GM12878 (cell line): ENCODE measurements at regions not wholly inside any gene's neighbourhood (a gene's known extent, or its start where the extent isn't known, plus 50 kb on each side); places are given as distances from the start of the nearest gene placed in this dataset.

ENCODE experiments used
- ATAC-seq: fragments of 200-7000 bp; cut with Tn5 transposase; 3 replicates; pipeline ENCODE4 v1.9.1; 2020; ENCODE audit warnings: mild to moderate bottlenecking, moderate library complexity
- BruUV-seq: library from RNA; stranded (reverse); fragments of 400-500 nt; replicated peaks from 2 replicates; lab custom pipeline; 2021; lab: Mats Ljungman, UMichigan
- CTCF ChIA-PET: fragments of 300-600 bp; sonication (Branson Sonifier 250); formaldehyde crosslinking; extraction: SDS; loops from one replicate; lab custom pipeline; 2021; ENCODE audit warnings: inconsistent platforms; lab: Yijun Ruan, JAX
- POLR2A ChIA-PET: fragments of 350-600 bp; formaldehyde crosslinking; extraction: SDS; loops from one replicate; lab custom pipeline; 2021; ENCODE audit warnings: inconsistent platforms; lab: Charles Lee
- RAD21 ChIA-PET: fragments of 300-600 bp; sonication (Branson Sonifier 250); formaldehyde crosslinking; loops from one replicate; lab custom pipeline; 2023; ENCODE audit warnings: antibody characterized with exemption; ENCODE audit not compliant: unreplicated experiment; lab: Charles Lee
- SMC1A ChIA-PET: fragments of 300-600 bp; sonication (Branson Sonifier 250); formaldehyde crosslinking; loops from one replicate; lab custom pipeline; 2023; ENCODE audit not compliant: unreplicated experiment, uncharacterized antibody; lab: Charles Lee
- DNase-seq: peaks from one replicate; pipeline ENCODE4 v3.0.0-alpha.2; 2011; ENCODE audit warnings: low read depth, low spot score
- FAIRE-seq: peaks from 3 replicates; lab custom pipeline; 2011; peaks lifted over from hg19 to GRCh38; lab: Jason Lieb, UNC
- H2AFZ ChIP-seq: 2 replicates; pipeline ENCODE4 v1.6.0; 2011; ENCODE audit warnings: low read depth, low read length, control low read depth; ENCODE audit not compliant: control insufficient read depth
- H3K27ac ChIP-seq: 2 replicates; pipeline ENCODE4 v1.5.1; 2011; ENCODE audit warnings: control low read depth; ENCODE audit not compliant: control insufficient read depth, insufficient read depth
- H3K27me3 ChIP-seq, 2 experiments: replicated peaks in 1 of 2; 2 replicates each; pipeline versions ENCODE4 v1.6.0 to v1.6.1; 2011; ENCODE audit warnings: low read length in 1 of 2; ENCODE audit not compliant: control insufficient read depth in 2 of 2, insufficient read depth in 2 of 2
- H3K36me3 ChIP-seq, 2 experiments: 2 replicates each; pipeline ENCODE4 v1.5.1; 2011; ENCODE audit warnings: low read length in 1 of 2; ENCODE audit not compliant: control insufficient read depth in 2 of 2, insufficient read depth in 2 of 2
- H3K4me1 ChIP-seq: 2 replicates; pipeline ENCODE4 v1.6.1; 2011; ENCODE audit warnings: mild to moderate bottlenecking, low read length, moderate library complexity, mixed read lengths; ENCODE audit not compliant: control insufficient read depth, insufficient read depth
- H3K4me2 ChIP-seq: 2 replicates; pipeline ENCODE4 v1.6.0; 2011; ENCODE audit warnings: control low read depth; ENCODE audit not compliant: control insufficient read depth, insufficient read depth
- H3K4me3 ChIP-seq: fragments of 200-600 bp; sonication (generic); 2 replicates; pipeline ENCODE4 v1.5.1; 2016
- H3K79me2 ChIP-seq: 2 replicates; pipeline ENCODE4 v1.6.0; 2011; ENCODE audit warnings: low read length; ENCODE audit not compliant: control insufficient read depth, insufficient read depth
- H3K9ac ChIP-seq: 2 replicates; pipeline ENCODE4 v1.8.0; 2011; ENCODE audit warnings: low read length, control low read depth, mixed read lengths; ENCODE audit not compliant: control insufficient read depth, insufficient read depth
- H3K9me3 ChIP-seq: replicated peaks from 3 replicates; pipeline ENCODE4 v1.5.1; 2011; ENCODE audit warnings: mild to moderate bottlenecking, low read length; ENCODE audit not compliant: control insufficient read depth, insufficient read depth
- H4K20me1 ChIP-seq: 2 replicates; pipeline ENCODE4 v1.6.0; 2011; ENCODE audit not compliant: control insufficient read depth, insufficient read depth
- BRCA1 ChIP-seq: IDR thresholded peaks from 2 replicates; pipeline ENCODE4 v1.6.1; 2011; ENCODE audit warnings: low read depth, low read length, improper control_type of control experiment
- FOXM1 ChIP-seq: IDR thresholded peaks from 2 replicates; pipeline ENCODE4 v1.6.1; 2012; ENCODE audit warnings: low read depth, mild to moderate bottlenecking, inconsistent platforms, low read length, moderate library complexity
- HDAC6 ChIP-seq: fragments of 200-600 bp; sonication (generic); IDR thresholded peaks from one replicate; pipeline ENCODE4 v1.8.0; 2017; ENCODE audit warnings: antibody characterized with exemption; ENCODE audit not compliant: unreplicated experiment
- JUNB ChIP-seq: IDR thresholded peaks from 2 replicates; pipeline ENCODE4 v1.6.1; 2016; ENCODE audit warnings: antibody characterized with exemption, mild to moderate bottlenecking
- LARP7 ChIP-seq: fragments of 450-650 bp; IDR thresholded peaks from 2 replicates; pipeline ENCODE4 v1.6.1; 2017; ENCODE audit warnings: mild to moderate bottlenecking
- MEF2A ChIP-seq: IDR thresholded peaks from 2 replicates; pipeline ENCODE4 v1.6.1; 2011; ENCODE audit warnings: low read depth, mild to moderate bottlenecking, low read length, moderate library complexity; ENCODE audit not compliant: insufficient read depth
- MTA2 ChIP-seq: fragments of 450-650 bp; IDR thresholded peaks from 2 replicates; pipeline ENCODE4 v1.6.1; 2016; ENCODE audit warnings: low read depth, mild to moderate bottlenecking, moderate library complexity
- MYB ChIP-seq: fragments of 150-350 bp; IDR thresholded peaks from 2 replicates; pipeline ENCODE4 v1.6.1; 2014; ENCODE audit warnings: mild to moderate bottlenecking, low read depth, low read length, borderline replicate concordance
- NRF1 ChIP-seq: conservative IDR thresholded peaks from 2 replicates; pipeline ENCODE4 v1.6.1; 2011; ENCODE audit warnings: mild to moderate bottlenecking, low read depth, low read length, improper control_type of control experiment
- SIX5 ChIP-seq: IDR thresholded peaks from 2 replicates; pipeline ENCODE4 v1.6.1; 2011; ENCODE audit warnings: mild to moderate bottlenecking, low read depth, low read length, moderate library complexity; ENCODE audit not compliant: severe bottlenecking
- TBL1XR1 ChIP-seq: IDR thresholded peaks from 2 replicates; pipeline ENCODE4 v1.6.1; 2012; ENCODE audit warnings: low read depth, low read length, improper control_type of control experiment
- YY1 ChIP-seq: IDR thresholded peaks from 2 replicates; pipeline ENCODE4 v1.6.1; 2011; ENCODE audit warnings: low read depth, mild to moderate bottlenecking, low read length
- WGBS: methylation state at CpG from one replicate; pipeline ENCODE4 v1.1.6; 2016; ENCODE audit warnings: low lambda C conversion rate; ENCODE audit not compliant: insufficient replicate concordance, insufficient coverage; ENCODE audit errors: missing lambda C conversion rate; 5-methylcytosine and 5-hydroxymethylcytosine counted together
- in situ Hi-C: fragments of 300-500 bp; cut with MboI; formaldehyde crosslinking; loops from 9 replicates; pipeline ENCODE4 v1.14.3; 2018; ENCODE audit warnings: mixed read lengths
- intact Hi-C: fragments of 100-400 bp; cut with micrococcal nuclease; formaldehyde crosslinking; loops from one replicate; pipeline ENCODE4 v1.14.2; 2022; ENCODE audit not compliant: unreplicated experiment
- TF ChIP-seq, protein P1 (sequence below): IDR thresholded peaks from 2 replicates; pipeline ENCODE4 v1.6.1; 2012; ENCODE audit warnings: mild to moderate bottlenecking, low read depth, low read length
- TF ChIP-seq, protein P2 (sequence below), 3 experiments: IDR thresholded peaks in 2 of 3; conservative IDR thresholded peaks in 1 of 3; 2 replicates each; pipeline ENCODE4 v1.5.1; 2011; ENCODE audit warnings: low read depth in 3 of 3, low read length in 3 of 3, mild to moderate bottlenecking in 3 of 3, control low read depth in 2 of 3, moderate library complexity in 2 of 3, inconsistent platforms in 1 of 3, mixed read lengths in 1 of 3; ENCODE audit not compliant: control insufficient read depth in 2 of 3, insufficient read depth in 1 of 3; ENCODE audit errors: extremely low read depth in 1 of 3
- TF ChIP-seq, protein P3 (sequence below): IDR thresholded peaks from 2 replicates; pipeline ENCODE4 v1.6.1; 2011; ENCODE audit warnings: mild to moderate bottlenecking, low read depth, low read length, moderate library complexity; ENCODE audit not compliant: insufficient replicate concordance

DNA sequence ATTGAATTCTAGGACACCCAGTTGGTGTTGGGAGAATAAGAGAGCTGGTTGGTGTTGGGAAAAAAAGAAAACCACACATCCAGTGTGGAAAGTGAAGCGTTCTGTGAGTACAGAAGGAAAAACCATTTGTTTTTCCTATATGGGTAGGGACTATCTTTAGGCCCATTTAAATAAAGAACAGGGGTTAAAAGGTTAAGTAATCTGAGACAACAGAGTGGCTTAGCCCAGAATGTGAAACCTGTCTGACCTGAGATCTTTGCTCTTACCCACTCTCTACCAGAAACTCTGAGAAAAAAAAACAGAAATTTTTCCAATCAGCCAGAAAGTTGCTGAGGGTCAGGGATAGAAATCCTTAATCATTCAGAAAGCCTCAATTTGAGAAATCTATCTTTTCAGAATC, 59.8 kb upstream of the LRRC55 start:
- SMC1A ChIA-PET: interaction anchor here (3.7 kb wide), 1 partner anchor 128 kb away, joined by 14 read pairs; no protein-coding TSS in a partner anchor
- intact Hi-C loops: loop anchor here (10.0 kb wide), 1 partner anchor 53 kb away; no protein-coding TSS in a partner anchor
- H3K79me2 ChIP-seq: no peaks in the 10 kb centered on the region
- POLR2A ChIA-PET: no interaction called here
- FAIRE-seq: no peak
- DNase-seq: no peak
- WGBS: 25% methylated on average over 1 of the region's 1 CpG
- no peak overlapping the region for H3K4me3 ChIP-seq
- H3K9me3 ChIP-seq: no peaks in the 10 kb centered on the region
- H4K20me1 ChIP-seq: no peaks in the 10 kb centered on the region
- BruUV-seq: no TSS peak
- in situ Hi-C loops: no loop called here
- H3K4me1 ChIP-seq: no peaks in the 10 kb centered on the region
- CTCF ChIA-PET: interaction anchor here (9.6 kb wide), 1 partner anchor 127 kb away, joined by 83 read pairs; no protein-coding TSS in a partner anchor
- ATAC-seq: no peak
- H3K4me2 ChIP-seq: no peak overlapping the region
- TF ChIP-seq SIX5: no peak
- TF ChIP-seq, protein P1, sequence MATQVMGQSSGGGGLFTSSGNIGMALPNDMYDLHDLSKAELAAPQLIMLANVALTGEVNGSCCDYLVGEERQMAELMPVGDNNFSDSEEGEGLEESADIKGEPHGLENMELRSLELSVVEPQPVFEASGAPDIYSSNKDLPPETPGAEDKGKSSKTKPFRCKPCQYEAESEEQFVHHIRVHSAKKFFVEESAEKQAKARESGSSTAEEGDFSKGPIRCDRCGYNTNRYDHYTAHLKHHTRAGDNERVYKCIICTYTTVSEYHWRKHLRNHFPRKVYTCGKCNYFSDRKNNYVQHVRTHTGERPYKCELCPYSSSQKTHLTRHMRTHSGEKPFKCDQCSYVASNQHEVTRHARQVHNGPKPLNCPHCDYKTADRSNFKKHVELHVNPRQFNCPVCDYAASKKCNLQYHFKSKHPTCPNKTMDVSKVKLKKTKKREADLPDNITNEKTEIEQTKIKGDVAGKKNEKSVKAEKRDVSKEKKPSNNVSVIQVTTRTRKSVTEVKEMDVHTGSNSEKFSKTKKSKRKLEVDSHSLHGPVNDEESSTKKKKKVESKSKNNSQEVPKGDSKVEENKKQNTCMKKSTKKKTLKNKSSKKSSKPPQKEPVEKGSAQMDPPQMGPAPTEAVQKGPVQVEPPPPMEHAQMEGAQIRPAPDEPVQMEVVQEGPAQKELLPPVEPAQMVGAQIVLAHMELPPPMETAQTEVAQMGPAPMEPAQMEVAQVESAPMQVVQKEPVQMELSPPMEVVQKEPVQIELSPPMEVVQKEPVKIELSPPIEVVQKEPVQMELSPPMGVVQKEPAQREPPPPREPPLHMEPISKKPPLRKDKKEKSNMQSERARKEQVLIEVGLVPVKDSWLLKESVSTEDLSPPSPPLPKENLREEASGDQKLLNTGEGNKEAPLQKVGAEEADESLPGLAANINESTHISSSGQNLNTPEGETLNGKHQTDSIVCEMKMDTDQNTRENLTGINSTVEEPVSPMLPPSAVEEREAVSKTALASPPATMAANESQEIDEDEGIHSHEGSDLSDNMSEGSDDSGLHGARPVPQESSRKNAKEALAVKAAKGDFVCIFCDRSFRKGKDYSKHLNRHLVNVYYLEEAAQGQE: no peak
- TF ChIP-seq, protein P2, sequence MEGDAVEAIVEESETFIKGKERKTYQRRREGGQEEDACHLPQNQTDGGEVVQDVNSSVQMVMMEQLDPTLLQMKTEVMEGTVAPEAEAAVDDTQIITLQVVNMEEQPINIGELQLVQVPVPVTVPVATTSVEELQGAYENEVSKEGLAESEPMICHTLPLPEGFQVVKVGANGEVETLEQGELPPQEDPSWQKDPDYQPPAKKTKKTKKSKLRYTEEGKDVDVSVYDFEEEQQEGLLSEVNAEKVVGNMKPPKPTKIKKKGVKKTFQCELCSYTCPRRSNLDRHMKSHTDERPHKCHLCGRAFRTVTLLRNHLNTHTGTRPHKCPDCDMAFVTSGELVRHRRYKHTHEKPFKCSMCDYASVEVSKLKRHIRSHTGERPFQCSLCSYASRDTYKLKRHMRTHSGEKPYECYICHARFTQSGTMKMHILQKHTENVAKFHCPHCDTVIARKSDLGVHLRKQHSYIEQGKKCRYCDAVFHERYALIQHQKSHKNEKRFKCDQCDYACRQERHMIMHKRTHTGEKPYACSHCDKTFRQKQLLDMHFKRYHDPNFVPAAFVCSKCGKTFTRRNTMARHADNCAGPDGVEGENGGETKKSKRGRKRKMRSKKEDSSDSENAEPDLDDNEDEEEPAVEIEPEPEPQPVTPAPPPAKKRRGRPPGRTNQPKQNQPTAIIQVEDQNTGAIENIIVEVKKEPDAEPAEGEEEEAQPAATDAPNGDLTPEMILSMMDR (IDR thresholded peaks at IDR 0.05 in 2 of 3, conservative IDR thresholded peaks at IDR 0.05 in 1 of 3; ENCODE audit: control insufficient read depth in 2 of 3, extremely low read depth in 1 of 3, insufficient read depth in 1 of 3, low read depth in 3 of 3, low read length in 3 of 3): no peak
- TF ChIP-seq MEF2A: no peak
- TF ChIP-seq NRF1: no peak
- TF ChIP-seq YY1: no peak
- TF ChIP-seq JUNB: no peak
- TF ChIP-seq FOXM1: no peak
- no peak for TF ChIP-seq MTA2
- TF ChIP-seq LARP7: no peak
- no peak for TF ChIP-seq HDAC6
- TF ChIP-seq BRCA1: no peak
- TF ChIP-seq MYB: no peak
- TF ChIP-seq, protein P3, sequence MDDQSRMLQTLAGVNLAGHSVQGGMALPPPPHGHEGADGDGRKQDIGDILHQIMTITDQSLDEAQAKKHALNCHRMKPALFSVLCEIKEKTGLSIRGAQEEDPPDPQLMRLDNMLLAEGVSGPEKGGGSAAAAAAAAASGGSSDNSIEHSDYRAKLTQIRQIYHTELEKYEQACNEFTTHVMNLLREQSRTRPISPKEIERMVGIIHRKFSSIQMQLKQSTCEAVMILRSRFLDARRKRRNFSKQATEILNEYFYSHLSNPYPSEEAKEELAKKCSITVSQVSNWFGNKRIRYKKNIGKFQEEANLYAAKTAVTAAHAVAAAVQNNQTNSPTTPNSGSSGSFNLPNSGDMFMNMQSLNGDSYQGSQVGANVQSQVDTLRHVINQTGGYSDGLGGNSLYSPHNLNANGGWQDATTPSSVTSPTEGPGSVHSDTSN: no peak
- TF ChIP-seq TBL1XR1: no peak
- RAD21 ChIA-PET: no interaction called here
- no peaks in the 10 kb centered on the region for H3K36me3 ChIP-seq
- no peaks in the 10 kb centered on the region; a peak in 1 of 4 replicates for H3K27me3 ChIP-seq
- no peak overlapping the region for H3K9ac ChIP-seq
- H2AFZ ChIP-seq: no peak overlapping the region
- H3K27ac ChIP-seq: no peak overlapping the region
